Epithelial cell of proximal tubule (primary cell): ENCODE measurements at regions not wholly inside any gene's neighbourhood (a gene's known extent, or its start where the extent isn't known, plus 50 kb on each side); places are given as distances from the start of the nearest gene placed in this dataset.

Source experiments
- DNase-seq: peaks from one replicate; pipeline ENCODE4 v3.0.0-alpha.2; 2011; ENCODE audit warnings: low read depth
- H3K4me3 ChIP-seq: 2 replicates; pipeline ENCODE4 v1.5.1; 2011; ENCODE audit warnings: low read depth, mild to moderate bottlenecking, low read length
- TF ChIP-seq, protein P1 (sequence below): conservative IDR thresholded peaks from 2 replicates; pipeline ENCODE4 v1.5.1; 2012; ENCODE audit warnings: low read depth, mild to moderate bottlenecking, low read length

DNA sequence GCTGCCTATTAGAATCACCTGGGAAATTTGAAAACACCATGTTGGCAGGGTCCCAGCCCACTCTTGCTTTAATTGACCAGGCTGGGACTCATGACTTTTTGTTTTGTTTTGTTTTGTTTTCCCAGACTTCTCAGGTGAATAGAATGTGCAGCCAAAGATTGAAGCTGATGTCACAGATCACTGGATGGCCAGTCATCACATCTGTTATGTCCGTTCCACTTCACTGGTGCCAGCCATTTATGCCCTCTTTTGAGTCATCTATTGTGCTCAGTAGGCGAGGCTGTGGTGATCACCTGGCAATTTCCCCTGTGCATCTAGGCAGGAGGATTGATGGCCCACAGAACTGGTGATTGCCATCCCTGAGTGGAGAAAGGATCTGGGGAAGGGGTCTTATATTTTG, 297.3 kb downstream of the INSC start:
- H3K4me3 ChIP-seq: no peak overlapping the region
- TF ChIP-seq, protein P1, sequence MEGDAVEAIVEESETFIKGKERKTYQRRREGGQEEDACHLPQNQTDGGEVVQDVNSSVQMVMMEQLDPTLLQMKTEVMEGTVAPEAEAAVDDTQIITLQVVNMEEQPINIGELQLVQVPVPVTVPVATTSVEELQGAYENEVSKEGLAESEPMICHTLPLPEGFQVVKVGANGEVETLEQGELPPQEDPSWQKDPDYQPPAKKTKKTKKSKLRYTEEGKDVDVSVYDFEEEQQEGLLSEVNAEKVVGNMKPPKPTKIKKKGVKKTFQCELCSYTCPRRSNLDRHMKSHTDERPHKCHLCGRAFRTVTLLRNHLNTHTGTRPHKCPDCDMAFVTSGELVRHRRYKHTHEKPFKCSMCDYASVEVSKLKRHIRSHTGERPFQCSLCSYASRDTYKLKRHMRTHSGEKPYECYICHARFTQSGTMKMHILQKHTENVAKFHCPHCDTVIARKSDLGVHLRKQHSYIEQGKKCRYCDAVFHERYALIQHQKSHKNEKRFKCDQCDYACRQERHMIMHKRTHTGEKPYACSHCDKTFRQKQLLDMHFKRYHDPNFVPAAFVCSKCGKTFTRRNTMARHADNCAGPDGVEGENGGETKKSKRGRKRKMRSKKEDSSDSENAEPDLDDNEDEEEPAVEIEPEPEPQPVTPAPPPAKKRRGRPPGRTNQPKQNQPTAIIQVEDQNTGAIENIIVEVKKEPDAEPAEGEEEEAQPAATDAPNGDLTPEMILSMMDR: no peak
- peak; percentile 98 for DNase-seq

DNA sequence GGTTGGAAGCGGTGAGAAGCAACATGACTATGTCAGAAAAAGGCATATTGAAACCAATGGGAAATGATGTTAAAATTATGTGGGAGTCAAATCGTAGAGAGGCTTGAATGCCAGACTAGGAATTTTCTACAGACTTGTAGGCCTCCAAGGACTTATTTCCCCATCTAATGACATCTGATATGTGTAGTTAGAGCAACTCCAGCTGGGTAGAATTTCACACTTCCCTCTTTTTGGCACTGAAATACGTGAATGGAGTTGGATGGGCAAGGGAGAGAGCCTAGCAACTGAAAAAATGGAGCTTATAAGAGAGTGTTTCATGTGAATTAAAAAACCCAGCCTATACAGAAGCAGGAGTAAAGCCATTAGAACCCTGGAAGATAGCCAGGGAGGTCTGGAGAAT, 304.2 kb downstream of the INSC start:
- H3K4me3 ChIP-seq: no peak overlapping the region
- no peak for DNase-seq
- TF ChIP-seq, protein P1: no peak

DNA sequence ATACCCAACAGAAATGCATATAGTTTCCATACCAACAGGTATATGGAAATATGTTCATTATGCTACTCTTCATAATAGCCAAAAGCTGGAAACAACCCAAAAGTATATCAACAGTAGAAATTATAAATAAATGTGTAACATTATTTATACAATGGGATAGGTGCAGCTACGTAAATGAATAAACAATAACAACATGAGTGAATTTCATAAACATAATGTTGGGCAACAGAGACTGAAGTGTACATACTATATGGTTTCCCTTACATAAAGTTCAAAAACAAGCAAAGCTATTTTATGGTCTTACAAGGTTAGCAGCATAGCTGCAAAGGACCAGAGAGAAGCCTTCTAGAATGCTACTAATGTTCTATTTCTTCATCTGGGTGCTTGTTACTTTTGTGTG, 305.0 kb downstream of the INSC start:
- TF ChIP-seq, protein P1: no peak
- DNase-seq: no peak
- H3K4me3 ChIP-seq: no peak overlapping the region

DNA sequence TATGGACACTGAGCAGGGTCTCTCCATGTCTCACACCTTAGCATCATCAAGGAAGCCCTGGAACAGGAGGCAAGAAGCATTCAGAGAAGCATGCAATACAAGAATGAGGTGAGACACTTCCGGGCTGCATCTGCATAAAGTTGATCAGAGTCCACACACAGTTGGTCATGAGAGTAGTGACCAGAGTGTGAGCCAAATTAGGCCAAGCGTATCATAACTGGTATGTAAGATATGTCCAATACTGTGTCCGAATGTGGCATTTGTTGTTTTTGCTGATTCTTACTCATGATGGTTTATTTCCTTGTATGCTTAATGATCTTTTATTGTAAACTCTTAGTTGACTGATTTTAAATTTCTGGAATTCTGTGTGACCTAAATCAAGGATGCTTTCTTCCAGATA, 315.7 kb downstream of the INSC start:
- peak; percentile 72 for DNase-seq
- no peak overlapping the region for H3K4me3 ChIP-seq
- TF ChIP-seq, protein P1: no peak

DNA sequence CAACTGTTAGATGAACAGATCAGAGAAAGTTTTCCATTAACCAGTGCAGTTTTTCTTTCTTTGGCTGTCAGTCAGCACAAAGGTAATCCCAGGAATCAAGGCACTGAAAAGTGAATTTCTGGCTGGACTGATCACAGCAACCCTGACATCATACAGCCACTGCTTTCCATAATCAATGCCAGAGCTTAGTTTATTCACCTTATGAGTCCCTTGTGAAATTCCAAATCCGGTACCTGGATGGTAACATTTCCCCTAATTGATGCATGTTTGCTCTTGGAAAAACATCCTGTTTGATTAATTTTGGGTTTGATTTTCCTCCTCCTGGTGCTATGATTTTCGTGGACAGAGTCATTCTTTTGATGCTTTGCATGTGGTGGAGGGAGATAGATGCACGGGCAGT, 319.8 kb downstream of the INSC start:
- no peak overlapping the region for H3K4me3 ChIP-seq
- TF ChIP-seq, protein P1: no peak
- DNase-seq: no peak

DNA sequence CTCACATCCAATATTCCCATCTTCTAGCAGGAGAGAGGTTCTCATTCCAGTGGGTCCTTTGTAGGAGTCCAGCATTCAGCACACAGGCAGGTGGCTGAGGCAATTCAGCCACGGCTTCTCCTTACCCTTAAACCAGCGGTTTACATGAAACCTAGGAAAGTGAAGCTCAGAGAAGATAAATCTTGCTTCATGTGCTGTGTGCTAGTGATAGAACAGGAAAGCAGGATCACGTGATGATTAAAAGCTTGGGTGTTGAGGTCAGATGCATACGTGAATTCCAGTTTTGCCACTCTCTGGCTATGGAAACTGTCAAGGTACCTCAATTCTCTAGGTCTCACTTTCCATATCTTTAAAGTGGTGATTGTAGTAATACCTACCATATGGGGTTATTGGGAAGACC, 331.6 kb downstream of the INSC start:
- H3K4me3 ChIP-seq: no peak overlapping the region
- TF ChIP-seq, protein P1: no peak
- DNase-seq: no peak

DNA sequence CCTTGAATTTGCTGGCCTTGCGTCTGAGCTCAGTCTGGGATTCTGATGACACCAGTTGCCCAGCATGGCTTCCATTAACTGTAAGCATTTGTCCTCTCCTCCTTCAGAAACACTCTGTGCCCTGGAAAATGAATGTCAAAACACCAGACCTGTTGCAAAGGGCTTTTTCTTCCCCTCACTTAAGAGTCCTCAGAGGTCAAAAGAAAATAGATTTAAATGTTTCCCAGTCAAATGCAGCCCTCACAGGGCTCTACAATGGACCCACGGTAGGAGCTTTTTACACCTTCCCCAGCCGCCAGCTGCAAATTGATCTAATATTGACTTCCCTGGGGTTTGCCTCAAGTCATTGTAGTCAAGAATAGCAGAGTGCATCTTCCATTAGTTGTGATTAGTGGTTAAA, 332.2 kb downstream of the INSC start:
- TF ChIP-seq, protein P1: no peak
- no peak overlapping the region for H3K4me3 ChIP-seq

More for the DNA sequence above, 332.2 kb downstream of the INSC start:
- DNase-seq: no peak
